Transverse colon (tissue), 4 donors: ENCODE measurements at regions not wholly inside any gene's neighbourhood (a gene's known extent, or its start where the extent isn't known, plus 50 kb on each side); places are given as distances from the start of the nearest gene placed in this dataset.

Experiments used
- DNase-seq: peaks from one replicate; pipeline ENCODE4 v3.0.0-alpha.2; 2019
- H3K27ac ChIP-seq, 4 donors: fragments of 200-600 bp; sonication (generic); 2 replicates each; pipeline ENCODE4 v1.5.1; 2016 to 2018; ENCODE audit warnings: inconsistent platforms in 4 of 4
- H3K27me3 ChIP-seq: fragments of 200-600 bp; sonication (generic); 2 replicates; pipeline ENCODE4 v1.5.1; 2017; ENCODE audit warnings: inconsistent platforms
- H3K36me3 ChIP-seq, 4 donors: fragments of 200-600 bp; sonication (generic); 2 replicates each; pipeline ENCODE4 v1.5.1; 2017 to 2019; ENCODE audit warnings: inconsistent platforms in 4 of 4
- H3K4me1 ChIP-seq, 4 donors: fragments of 200-600 bp; sonication (generic); 2 replicates each; pipeline ENCODE4 v1.5.1; 2017 to 2020; ENCODE audit warnings: inconsistent platforms in 4 of 4
- H3K4me3 ChIP-seq, 4 donors: fragments of 200-600 bp; sonication (generic); 1 replicate in 1 of 4; 2 replicates in 3 of 4; pipeline versions ENCODE4 v1.5.1 to v1.6.1; 2017 to 2019; ENCODE audit warnings: inconsistent platforms in 4 of 4
- H3K9me3 ChIP-seq, 2 donors: fragments of 200-600 bp; sonication (generic); 2 replicates each; pipeline ENCODE4 v1.5.1; 2017 to 2019; ENCODE audit warnings: inconsistent platforms in 2 of 2
- CTCF ChIP-seq, 5 experiments: fragments of 200-600 bp in 3 of 5; fragments of 450-650 bp in 2 of 5; sonication (generic) in 3 of 5; IDR thresholded peaks; 1 replicate in 2 of 5; 2 replicates in 3 of 5; pipeline ENCODE4 v1.5.1; 2016 to 2017; ENCODE audit warnings: antibody characterized with exemption in 5 of 5, inconsistent platforms in 3 of 5, mild to moderate bottlenecking in 2 of 5, moderate library complexity in 1 of 5
- EP300 ChIP-seq: sonication (generic); formaldehyde crosslinking; IDR thresholded peaks from one replicate; pipeline ENCODE4 v1.6.1; 2017; ENCODE audit warnings: antibody characterized with exemption, low read depth
- POLR2A ChIP-seq: fragments of 450-650 bp; IDR thresholded peaks from one replicate; pipeline ENCODE4 v1.6.1; 2016; ENCODE audit warnings: antibody characterized with exemption, mild to moderate bottlenecking, moderate library complexity
- POLR2AphosphoS5 ChIP-seq, 3 donors: sonication (generic); formaldehyde crosslinking; IDR thresholded peaks; one replicate each; pipeline ENCODE4 v1.6.1; 2016; ENCODE audit warnings: antibody characterized with exemption in 3 of 3
- WGBS, 2 donors: methylation state at CpG; one replicate each; pipeline ENCODE4 v1.1.5; 2018; ENCODE audit warnings: low coverage in 1 of 2; 5-methylcytosine and 5-hydroxymethylcytosine counted together
- in situ Hi-C, 4 donors: fragments of 200-750 bp; cut with MboI; loops; one replicate each; pipeline versions ENCODE4 v1.15.0 to v1.15.1; 2017; ENCODE audit warnings: low sequenced_read_pairs in 3 of 4, low pct_ligation_motif_present in 1 of 4, low pct_unique_long_range_greater_than_20kb in 1 of 4
- intact Hi-C: fragments of 100-400 bp; cut with DNase I; formaldehyde crosslinking; loops from one replicate; pipeline ENCODE4 v1.15.1; 2023; ENCODE audit warnings: low total_unique reads

DNA sequence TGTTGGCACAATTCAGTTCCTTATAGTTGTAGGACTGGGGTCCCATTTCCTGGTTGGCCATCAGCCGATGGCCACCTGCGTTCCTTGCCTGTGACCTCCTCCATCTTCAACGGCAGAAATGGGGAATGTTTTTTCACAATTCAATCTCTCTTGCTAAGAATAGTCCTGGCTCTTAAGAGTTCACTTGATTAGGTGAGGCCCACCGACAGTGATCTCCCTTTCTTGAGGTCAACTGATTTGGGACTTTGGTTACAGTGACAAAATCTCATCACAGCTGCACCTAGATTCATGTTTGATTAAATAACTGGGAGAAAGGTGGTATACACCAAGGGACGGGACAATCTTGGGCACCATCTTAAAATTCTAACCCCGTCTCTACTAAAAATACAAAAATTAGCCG, 139.1 kb upstream of the DTNBP1 start:
- H3K27ac ChIP-seq = no peak overlapping the region
- DNase-seq = no peak
- intact Hi-C loops (no loop called here), in situ Hi-C loops (no loop called here)
- H3K4me3 ChIP-seq = no peak overlapping the region
- no peaks in the 10 kb centered on the region for H3K4me1 ChIP-seq
- TF ChIP-seq EP300 (no peak), POLR2AphosphoS5 (IDR thresholded peaks at IDR 0.05) (no peak), POLR2A (no peak), CTCF (IDR thresholded peaks at IDR 0.05) (no peak)
- H3K36me3 ChIP-seq = no peaks in the 10 kb centered on the region
- no peaks in the 10 kb centered on the region for H3K9me3 ChIP-seq
- H3K27me3 ChIP-seq = no peaks in the 10 kb centered on the region
- 89% methylated on average over 4 to 7 of the region's 7 CpGs for WGBS, 2 donors

GRCh38 chr6:15800841-15801617, 138.2 kb upstream of the DTNBP1 start:
- DNase-seq = no peak
- in situ Hi-C loops = no loop called here
- intact Hi-C loops = no loop called here
- no peaks in the 10 kb centered on the region for H3K36me3 ChIP-seq
- no peaks in the 10 kb centered on the region for H3K4me1 ChIP-seq
- H3K4me3 ChIP-seq = no peak overlapping the region
- no peak for TF ChIP-seq POLR2A
- TF ChIP-seq POLR2AphosphoS5 (IDR thresholded peaks at IDR 0.05) = no peak
- TF ChIP-seq CTCF (IDR thresholded peaks at IDR 0.05) = no peak
- no peak for TF ChIP-seq EP300
- no peaks in the 10 kb centered on the region for H3K27me3 ChIP-seq
- H3K27ac ChIP-seq = no peak overlapping the region
- 78 to 93% methylated on average over 7 to 11 of the region's 11 CpGs for WGBS, 2 donors
- H3K9me3 ChIP-seq = no peaks in the 10 kb centered on the region

GRCh38 chr6:15798533-15799255, 135.9 kb upstream of the DTNBP1 start:
- intact Hi-C loops = no loop called here
- Histone ChIP-seq H3K4me3 (no peak overlapping the region), H3K27me3 (no peaks in the 10 kb centered on the region), H3K36me3 (no peaks in the 10 kb centered on the region), H3K4me1 (no peaks in the 10 kb centered on the region), H3K9me3 (no peaks in the 10 kb centered on the region), H3K27ac (no peak overlapping the region)
- no peak for DNase-seq
- TF ChIP-seq EP300 = no peak
- no peak for TF ChIP-seq POLR2A
- TF ChIP-seq POLR2AphosphoS5 (IDR thresholded peaks at IDR 0.05) = no peak
- TF ChIP-seq CTCF (IDR thresholded peaks at IDR 0.05) = no peak
- in situ Hi-C loops = no loop called here
- WGBS, 2 donors = 67 to 78% methylated on average over 2 of the region's 2 CpGs

DNA sequence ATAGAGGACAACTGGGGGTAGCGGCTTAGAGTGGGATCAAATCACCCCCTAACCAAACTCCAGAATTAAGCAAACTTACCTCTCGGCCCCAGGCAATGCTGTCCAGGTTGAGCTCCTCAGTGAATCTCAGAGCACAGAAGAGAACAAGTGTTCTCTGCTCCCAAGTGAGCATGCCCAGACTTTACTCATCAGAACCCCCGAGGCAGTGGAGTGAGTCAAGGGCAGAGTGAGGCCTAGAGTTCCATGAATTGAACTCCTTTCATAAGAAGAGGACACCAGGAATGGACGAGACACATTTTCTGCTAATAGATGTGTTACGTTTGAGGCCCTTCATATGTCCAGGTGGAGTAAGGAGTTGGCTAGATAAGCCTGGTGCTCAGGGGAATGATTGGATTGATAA, 134.0 kb upstream of the DTNBP1 start:
- 84 to 88% methylated on average over 4 to 5 of the region's 5 CpGs for WGBS, 2 donors
- intact Hi-C loops = no loop called here

More for the DNA sequence above, 134.0 kb upstream of the DTNBP1 start:
- no peak overlapping the region for H3K27ac ChIP-seq
- H3K4me1 ChIP-seq = peaks cover 0 to 2% (median 0%) of the 10 kb centered on the region in 4 donors
- no peak for DNase-seq
- in situ Hi-C loops = no loop called here
- no peaks in the 10 kb centered on the region for H3K36me3 ChIP-seq
- no peaks in the 10 kb centered on the region for H3K9me3 ChIP-seq
- H3K4me3 ChIP-seq = no peak overlapping the region
- H3K27me3 ChIP-seq = no peaks in the 10 kb centered on the region
- no peak for TF ChIP-seq POLR2A
- no peak for TF ChIP-seq CTCF (IDR thresholded peaks at IDR 0.05)
- no peak for TF ChIP-seq EP300
- TF ChIP-seq POLR2AphosphoS5 (IDR thresholded peaks at IDR 0.05) = no peak
